Right atrium auricular region (tissue), 2 donors: ENCODE measurements at regions not wholly inside any gene's neighbourhood (a gene's known extent, or its start where the extent isn't known, plus 50 kb on each side); places are given as distances from the start of the nearest gene placed in this dataset.

ENCODE experiments used
- DNase-seq: peaks from one replicate; pipeline ENCODE4 v3.0.0-alpha.2; 2019; ENCODE audit warnings: low spot score
- H3K27ac ChIP-seq, 2 donors: fragments of 200-600 bp; sonication (generic); 1 replicate in 1 of 2; 2 replicates in 1 of 2; pipeline ENCODE4 v1.5.1; 2016 to 2019
- H3K27me3 ChIP-seq, 2 donors: fragments of 200-600 bp; sonication (generic); one replicate each; pipeline versions ENCODE4 v1.5.1 to v1.6.0; 2017 to 2019
- H3K36me3 ChIP-seq: fragments of 200-600 bp; sonication (generic); one replicate; pipeline ENCODE4 v1.5.1; 2016
- H3K4me1 ChIP-seq, 2 donors: fragments of 200-600 bp; sonication (generic); one replicate each; pipeline versions ENCODE4 v1.5.1 to v1.6.0; 2017 to 2019
- H3K4me3 ChIP-seq, 2 donors: fragments of 200-600 bp; sonication (generic); 1 replicate in 1 of 2; 2 replicates in 1 of 2; pipeline ENCODE4 v1.5.1; 2017 to 2019; ENCODE audit warnings: mild to moderate bottlenecking in 1 of 2, moderate library complexity in 1 of 2
- H3K9me3 ChIP-seq, 2 donors: fragments of 200-600 bp; sonication (generic); one replicate each; pipeline ENCODE4 v1.5.1; 2019
- CTCF ChIP-seq, 2 donors: fragments of 200-600 bp; sonication (generic); IDR thresholded peaks; one replicate each; pipeline ENCODE4 v1.5.1; 2019; ENCODE audit warnings: antibody characterized with exemption in 2 of 2

- DNase-seq: no peak
- H3K36me3 ChIP-seq: no peaks in the 10 kb centered on the region
- H3K9me3 ChIP-seq: peaks cover 0 to 8% of the 10 kb centered on the region in 2 donors
- TF ChIP-seq CTCF (IDR thresholded peaks at IDR 0.05): no peak
- H3K4me1 ChIP-seq: no peaks in the 10 kb centered on the region
- no peaks in the 10 kb centered on the region for H3K27me3 ChIP-seq
- H3K4me3 ChIP-seq: no peak overlapping the region
- no peak overlapping the region for H3K27ac ChIP-seq
Observed at GRCh38 chr12:30030693-30031374, 247.1 kb upstream of the TMTC1 start.

GRCh38 chr12:30026621-30027234 lies 243.0 kb upstream of the TMTC1 start:
- H3K27ac ChIP-seq: no peak overlapping the region
- no peaks in the 10 kb centered on the region for H3K27me3 ChIP-seq
- H3K9me3 ChIP-seq: no peaks in the 10 kb centered on the region
- no peak overlapping the region for H3K4me3 ChIP-seq
- DNase-seq: no peak
- no peaks in the 10 kb centered on the region for H3K36me3 ChIP-seq
- no peaks in the 10 kb centered on the region for H3K4me1 ChIP-seq
- no peak for TF ChIP-seq CTCF (IDR thresholded peaks at IDR 0.05)

GRCh38 chr12:30025317-30025716 lies 241.6 kb upstream of the TMTC1 start:
- no peaks in the 10 kb centered on the region for H3K4me1 ChIP-seq
- no peaks in the 10 kb centered on the region for H3K9me3 ChIP-seq
- TF ChIP-seq CTCF (IDR thresholded peaks at IDR 0.05): no peak
- no peak for DNase-seq
- no peak overlapping the region for H3K4me3 ChIP-seq
- H3K27me3 ChIP-seq: no peaks in the 10 kb centered on the region
- H3K36me3 ChIP-seq: no peaks in the 10 kb centered on the region
- H3K27ac ChIP-seq: no peak overlapping the region

- H3K27me3 ChIP-seq: no peaks in the 10 kb centered on the region
- no peaks in the 10 kb centered on the region for H3K4me1 ChIP-seq
- no peaks in the 10 kb centered on the region for H3K9me3 ChIP-seq
- no peak overlapping the region for H3K4me3 ChIP-seq
- H3K36me3 ChIP-seq: no peaks in the 10 kb centered on the region
- H3K27ac ChIP-seq: no peak overlapping the region
- no peak for DNase-seq
- TF ChIP-seq CTCF (IDR thresholded peaks at IDR 0.05): no peak
Observed at GRCh38 chr12:30023186-30023585, 239.4 kb upstream of the TMTC1 start.

- Histone ChIP-seq H3K27ac (no peak overlapping the region), H3K4me3 (no peak overlapping the region), H3K27me3 (no peaks in the 10 kb centered on the region), H3K36me3 (no peaks in the 10 kb centered on the region), H3K4me1 (no peaks in the 10 kb centered on the region), H3K9me3 (no peaks in the 10 kb centered on the region)
- DNase-seq: no peak
- TF ChIP-seq CTCF (IDR thresholded peaks at IDR 0.05): no peak
Observed at GRCh38 chr12:30021051-30021833, 237.5 kb upstream of the TMTC1 start.
